ENCODE measurements at regions not wholly inside any gene's neighbourhood (a gene's known extent, or its start where the extent isn't known, plus 50 kb on each side); places are given as distances from the start of the nearest gene placed in this dataset.

DNA sequence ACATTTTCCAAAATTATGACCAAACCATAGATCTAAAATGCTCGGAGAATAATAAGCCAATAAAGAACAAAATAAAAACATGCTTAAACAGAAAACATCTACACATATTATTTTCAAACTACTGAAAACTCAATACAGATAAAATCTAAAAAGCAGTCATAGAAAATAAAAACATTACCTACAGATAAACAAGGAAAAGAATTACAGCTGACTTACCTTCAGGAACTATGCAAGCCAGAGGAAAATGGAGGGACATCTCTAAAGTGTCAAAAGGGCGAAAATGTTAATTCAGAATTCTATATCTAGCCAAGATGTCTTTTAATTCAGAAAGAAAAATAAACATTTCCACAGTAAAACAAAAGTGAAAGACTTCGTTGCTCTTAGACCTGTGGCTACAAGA lies 112.9 kb upstream of the GYPC start:
- TF ChIP-seq, protein P1, sequence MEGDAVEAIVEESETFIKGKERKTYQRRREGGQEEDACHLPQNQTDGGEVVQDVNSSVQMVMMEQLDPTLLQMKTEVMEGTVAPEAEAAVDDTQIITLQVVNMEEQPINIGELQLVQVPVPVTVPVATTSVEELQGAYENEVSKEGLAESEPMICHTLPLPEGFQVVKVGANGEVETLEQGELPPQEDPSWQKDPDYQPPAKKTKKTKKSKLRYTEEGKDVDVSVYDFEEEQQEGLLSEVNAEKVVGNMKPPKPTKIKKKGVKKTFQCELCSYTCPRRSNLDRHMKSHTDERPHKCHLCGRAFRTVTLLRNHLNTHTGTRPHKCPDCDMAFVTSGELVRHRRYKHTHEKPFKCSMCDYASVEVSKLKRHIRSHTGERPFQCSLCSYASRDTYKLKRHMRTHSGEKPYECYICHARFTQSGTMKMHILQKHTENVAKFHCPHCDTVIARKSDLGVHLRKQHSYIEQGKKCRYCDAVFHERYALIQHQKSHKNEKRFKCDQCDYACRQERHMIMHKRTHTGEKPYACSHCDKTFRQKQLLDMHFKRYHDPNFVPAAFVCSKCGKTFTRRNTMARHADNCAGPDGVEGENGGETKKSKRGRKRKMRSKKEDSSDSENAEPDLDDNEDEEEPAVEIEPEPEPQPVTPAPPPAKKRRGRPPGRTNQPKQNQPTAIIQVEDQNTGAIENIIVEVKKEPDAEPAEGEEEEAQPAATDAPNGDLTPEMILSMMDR (IDR thresholded peaks at IDR 0.05), result no peak
- TF ChIP-seq POLR2A (IDR thresholded peaks at IDR 0.05) (no peak), POLR2AphosphoS5 (IDR thresholded peaks at IDR 0.05) (no peak), EP300 (IDR thresholded peaks at IDR 0.05) (no peak)
